NCI-H146 treated with DMSO at 0.1 percent for 48 hours (cell line): ENCODE measurements at regions not wholly inside any gene's neighbourhood (a gene's known extent, or its start where the extent isn't known, plus 50 kb on each side); places are given as distances from the start of the nearest gene placed in this dataset.
"Not testable (repeated sequence)": the region's sequence is repeated elsewhere in the genome, so short reads cannot be mapped to it uniquely, and the experiment has no call there.

ENCODE experiments used
- DNase-seq: peaks from one replicate; lab custom pipeline; 2025; ENCODE audit not compliant: unreplicated experiment; lab: John Stamatoyannopoulos, UW

DNA sequence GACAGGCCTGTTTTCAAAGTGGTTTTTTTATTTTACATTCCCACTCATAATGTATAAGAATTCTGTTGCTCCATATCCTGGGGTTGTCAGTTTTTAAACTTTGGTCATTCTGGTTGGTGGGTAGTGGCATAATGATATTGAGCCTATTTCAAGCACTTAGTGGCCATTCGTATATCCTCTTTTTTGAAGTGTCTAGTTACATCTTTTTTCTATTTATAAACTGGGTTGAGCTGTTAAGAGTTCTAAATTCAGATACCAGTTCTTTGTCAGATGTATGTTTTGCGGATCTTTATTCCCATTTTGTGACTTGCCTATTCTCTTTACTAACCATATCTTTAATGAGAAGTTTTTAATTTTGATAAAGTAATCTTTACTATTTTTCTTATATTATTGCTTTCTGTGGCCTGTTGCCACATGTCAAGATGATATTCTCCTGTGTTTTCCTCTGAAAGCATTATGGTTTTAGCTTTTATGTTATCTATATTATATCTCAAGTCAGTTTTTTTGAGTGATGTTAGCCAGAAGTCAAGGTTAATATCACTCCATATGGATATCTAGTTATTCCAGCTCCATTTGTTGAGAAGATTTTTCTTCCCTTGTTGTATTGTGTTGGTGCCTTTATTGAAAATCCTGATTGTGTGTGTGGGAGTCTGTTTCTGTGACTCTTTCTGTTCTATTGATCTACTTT lies 110.9 kb downstream of the FHIP1A start:
- DNase-seq = no peak

DNA sequence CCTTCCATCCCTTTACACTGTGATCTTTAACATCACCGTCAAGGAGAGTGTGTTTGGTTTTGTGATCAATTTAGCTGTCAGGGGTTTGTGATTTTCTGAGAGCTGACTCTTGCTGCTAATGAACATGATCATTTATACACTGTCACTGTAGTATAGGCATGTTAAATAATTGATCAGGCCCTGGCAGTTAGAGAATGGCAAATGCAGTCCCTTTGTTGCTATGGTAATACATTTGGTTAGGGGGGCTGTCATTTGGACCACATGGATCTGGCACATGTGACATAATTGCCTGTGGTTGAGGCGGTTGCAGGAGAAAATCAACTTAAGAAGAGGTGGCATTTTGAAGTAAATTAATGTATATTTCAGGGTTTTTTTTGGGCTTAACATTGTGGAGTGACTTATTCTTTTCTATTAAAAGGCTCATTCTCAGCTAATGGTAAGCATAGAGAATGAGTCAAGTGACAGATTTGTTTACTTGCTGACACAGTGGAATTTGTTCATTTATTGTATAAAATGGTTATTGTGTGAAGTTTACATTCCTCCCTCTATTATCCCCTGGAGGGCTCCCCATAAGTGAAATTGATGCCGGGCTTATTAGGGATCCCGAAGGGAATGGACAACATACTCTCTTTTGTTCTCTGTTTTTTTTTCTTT lies 114.0 kb downstream of the FHIP1A start:
- DNase-seq = no peak

- DNase-seq = no peak
Observed at GRCh38 chr4:151524610-151525009, 115.6 kb downstream of the FHIP1A start.

GRCh38 chr4:151526489-151526888 lies 117.5 kb downstream of the FHIP1A start:
- not testable (repeated sequence) for DNase-seq

GRCh38 chr4:151527699-151528098 lies 118.7 kb downstream of the FHIP1A start:
- no peak for DNase-seq

DNA sequence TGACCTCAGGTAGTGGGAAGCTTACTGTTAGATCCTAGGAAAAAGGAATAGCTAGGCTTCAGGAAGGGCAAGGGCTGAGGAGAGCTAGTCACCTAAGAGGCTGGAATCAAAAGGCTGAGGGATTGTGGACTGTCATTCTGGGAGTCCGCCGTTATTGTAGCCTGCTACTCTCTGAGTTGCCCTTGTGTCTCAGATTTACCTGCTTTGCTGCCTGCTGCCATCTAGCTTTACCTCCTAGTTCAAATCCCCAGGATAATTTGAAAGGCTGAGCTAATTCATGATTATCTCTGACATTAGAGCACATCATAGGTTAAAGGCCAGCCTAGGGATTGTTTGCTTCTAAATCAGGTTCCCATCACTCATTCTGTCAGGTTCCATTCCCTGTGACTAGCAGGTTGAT lies 120.2 kb downstream of the FHIP1A start:
- DNase-seq = no peak

DNA sequence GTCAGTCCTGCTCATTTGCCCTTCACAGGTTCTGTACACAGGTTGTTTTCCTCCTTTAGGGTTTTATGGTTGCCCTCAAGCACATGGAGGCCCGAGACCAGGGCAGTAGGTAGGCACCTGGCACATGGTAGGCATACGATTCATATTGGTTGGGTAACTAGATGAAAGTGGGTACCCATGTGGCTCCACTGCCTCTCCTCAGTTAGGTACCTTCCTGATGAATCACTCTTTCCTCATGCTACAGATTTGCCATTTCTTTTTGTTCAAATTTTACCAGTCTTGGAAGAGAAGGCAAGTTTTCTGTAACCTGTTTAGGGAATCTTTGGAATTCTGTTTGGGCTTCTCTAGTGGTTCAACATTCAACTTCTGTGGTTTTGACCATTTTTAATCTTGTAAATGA lies 121.3 kb downstream of the FHIP1A start:
- DNase-seq = no peak

DNA sequence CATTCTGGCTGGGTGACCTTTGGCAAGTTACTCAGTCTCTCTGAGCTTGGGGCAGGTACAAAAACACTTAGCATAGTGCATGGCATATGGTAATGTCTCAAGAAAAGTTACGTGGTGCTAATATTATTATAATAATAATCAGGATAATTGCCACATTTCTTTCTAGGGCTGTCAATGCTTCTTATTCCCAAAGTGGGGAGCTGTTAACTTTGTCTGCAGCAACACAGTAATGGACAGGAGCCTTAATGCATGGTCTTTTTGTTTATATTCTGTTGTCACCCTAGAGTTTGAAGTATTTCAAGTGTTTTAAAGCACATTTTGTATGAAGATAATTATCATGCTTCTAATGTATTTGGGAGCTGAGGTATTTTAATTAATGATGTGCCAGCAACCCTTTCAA lies 121.8 kb downstream of the FHIP1A start:
- DNase-seq = no peak

- DNase-seq = no peak
Observed at GRCh38 chr4:151532001-151532708, 123.2 kb downstream of the FHIP1A start.

GRCh38 chr4:151534195-151534594 lies 125.2 kb downstream of the FHIP1A start:
- no peak for DNase-seq

DNA sequence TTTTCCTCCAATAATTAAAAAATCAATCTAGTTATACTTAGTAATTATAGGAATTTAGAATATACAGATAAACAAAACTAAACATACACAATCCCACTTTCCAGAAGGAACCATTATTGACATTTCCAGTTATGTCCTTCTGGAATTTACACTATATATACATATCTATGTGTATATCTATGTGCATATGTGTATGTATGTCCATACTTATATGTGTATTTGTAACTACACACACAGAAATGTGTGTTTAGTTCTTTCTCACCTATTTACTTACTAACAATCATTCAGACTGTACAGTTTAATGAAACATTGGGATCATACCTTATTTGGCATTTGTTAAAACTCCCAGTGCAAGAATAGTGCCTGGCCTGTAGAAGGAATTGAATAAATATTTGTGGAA lies 126.4 kb downstream of the FHIP1A start:
- no peak for DNase-seq

GRCh38 chr4:151537687-151538086 lies 128.7 kb downstream of the FHIP1A start:
- no peak for DNase-seq

DNA sequence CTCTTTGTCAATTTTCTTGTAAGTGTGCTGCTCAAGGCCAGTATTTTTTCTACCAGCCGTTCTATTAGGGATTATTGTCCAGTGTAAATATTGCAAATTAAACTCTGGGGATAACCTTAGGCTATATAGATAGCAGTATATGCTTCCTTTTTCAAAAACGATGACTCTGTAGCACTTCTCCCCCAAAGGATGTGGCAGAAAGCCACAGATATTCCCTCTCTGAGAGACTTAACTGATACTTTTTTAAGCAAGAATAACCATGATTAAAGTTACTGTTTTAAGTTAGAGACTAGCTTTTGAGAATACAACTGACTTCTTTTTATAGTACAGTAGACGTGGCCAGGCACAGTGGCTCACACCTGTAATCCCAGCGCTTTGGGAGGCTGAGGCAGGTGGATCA lies 130.0 kb downstream of the FHIP1A start:
- DNase-seq = no peak

DNA sequence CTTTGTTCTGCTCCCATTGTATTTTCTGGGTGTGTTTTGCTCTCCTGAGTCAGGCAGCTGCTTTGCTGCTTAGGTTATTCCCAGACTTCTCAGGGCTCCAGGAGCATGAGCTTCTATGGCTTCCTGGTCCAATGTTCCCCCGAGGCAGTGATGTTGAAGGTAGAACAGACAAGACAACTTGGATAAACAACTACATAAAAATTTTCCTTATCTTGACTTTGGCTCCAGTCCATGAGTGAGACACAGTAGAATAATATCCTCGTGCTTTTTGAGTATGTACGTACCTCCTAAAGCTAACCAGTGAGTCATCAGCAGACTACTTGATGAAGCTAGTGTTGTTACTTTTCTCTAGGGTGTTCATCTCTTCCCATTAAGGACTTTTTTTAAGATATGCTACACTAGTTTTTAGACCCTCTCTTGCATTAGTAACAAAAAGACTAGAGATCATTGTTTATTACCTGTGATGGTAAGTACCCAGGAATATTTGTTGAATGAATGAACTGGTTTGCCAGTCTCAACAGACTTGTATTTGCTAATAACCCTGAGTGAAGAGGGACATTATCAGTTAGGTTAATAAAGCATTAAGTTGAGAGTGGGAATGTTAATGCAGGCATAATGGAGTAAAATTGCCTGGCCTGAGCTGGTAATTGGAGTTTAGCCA lies 131.9 kb downstream of the FHIP1A start:
- no peak for DNase-seq

GRCh38 chr4:151541389-151542071 lies 132.6 kb downstream of the FHIP1A start:
- no peak for DNase-seq

DNA sequence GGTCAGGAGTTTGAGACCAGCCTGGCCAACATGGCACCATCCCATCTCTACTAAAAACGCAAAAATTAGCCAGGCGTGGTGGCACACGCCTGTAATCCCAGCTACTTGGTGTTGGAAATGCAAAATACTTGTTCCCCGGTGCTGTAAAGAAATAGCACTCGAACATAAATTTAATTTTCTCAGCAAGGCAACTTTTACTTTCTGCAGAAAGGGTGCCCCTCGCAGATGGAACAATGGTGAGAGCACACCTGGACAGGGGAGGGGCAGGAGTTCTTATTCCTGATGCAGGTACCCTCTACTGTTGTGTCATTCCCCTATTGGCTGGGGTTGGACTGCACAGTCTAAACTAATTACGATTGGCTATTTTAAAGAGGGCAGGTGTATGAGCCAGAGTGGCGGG lies 139.7 kb downstream of the FHIP1A start:
- DNase-seq = no peak

GRCh38 chr4:151549378-151549777 lies 140.4 kb downstream of the FHIP1A start:
- DNase-seq = not testable (repeated sequence)

DNA sequence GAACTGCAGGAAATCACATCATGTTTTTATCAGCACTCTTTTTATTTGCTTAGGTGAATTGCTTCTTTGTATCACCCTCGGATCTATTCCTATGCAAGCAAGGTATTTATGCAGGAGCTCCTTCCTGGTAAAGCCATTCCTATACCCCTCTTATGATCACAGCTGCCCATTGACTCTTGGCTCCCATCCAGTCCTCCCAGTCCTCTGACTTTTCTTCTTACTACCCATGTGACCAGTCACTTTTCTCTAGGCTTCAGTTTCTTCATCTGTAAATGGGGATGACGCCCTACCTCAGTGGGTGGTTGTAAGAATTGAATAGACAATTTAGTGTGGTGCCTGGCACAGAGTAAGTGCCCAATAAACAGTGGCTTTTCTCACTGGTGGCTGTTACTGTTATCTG lies 144.9 kb downstream of the FHIP1A start:
- DNase-seq = no peak

- DNase-seq = no peak
Observed at GRCh38 chr4:151555151-151555945, 146.4 kb downstream of the FHIP1A start.

DNA sequence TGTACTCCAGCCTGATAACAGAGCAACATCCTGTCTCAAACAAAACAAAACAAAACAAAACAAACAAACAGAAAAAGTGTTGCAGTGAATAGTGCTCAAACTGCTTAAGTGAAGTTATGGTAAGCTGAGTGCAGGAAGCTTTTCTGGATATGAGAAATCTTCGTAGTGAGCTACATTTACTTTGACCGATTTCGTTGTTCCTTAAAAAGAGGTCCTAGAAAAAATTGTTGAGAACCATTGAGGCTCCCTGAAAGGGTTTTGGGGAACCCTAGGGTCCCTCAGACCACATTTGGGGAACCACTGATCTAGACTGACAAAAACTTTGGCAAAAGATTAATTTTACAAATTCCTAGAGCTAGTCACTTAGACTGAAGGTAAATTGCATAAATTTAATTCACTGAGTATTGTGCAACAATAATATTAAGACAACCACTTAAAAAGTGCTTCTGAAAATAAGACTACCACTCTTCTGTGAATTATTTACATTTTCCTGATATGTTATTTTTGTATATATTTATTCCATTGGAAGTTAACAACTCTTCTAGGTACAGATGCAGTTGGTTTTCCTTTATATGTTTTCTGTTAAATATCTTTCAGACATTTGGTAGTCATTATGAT lies 149.6 kb downstream of the FHIP1A start:
- no peak for DNase-seq
